SK-N-SH (cell line): ENCODE measurements at regions not wholly inside any gene's neighbourhood (a gene's known extent, or its start where the extent isn't known, plus 50 kb on each side); places are given as distances from the start of the nearest gene placed in this dataset.

Experiments used
- CHD2 ChIP-seq: fragments of 150-350 bp; IDR thresholded peaks from 2 replicates; pipeline ENCODE4 v1.6.1; 2018; ENCODE audit warnings: low read length; ENCODE audit not compliant: partially characterized antibody
- EP300 ChIP-seq, 2 experiments: IDR thresholded peaks; 2 replicates each; pipeline versions ENCODE4 v1.4.0 to v1.6.1; 2012; ENCODE audit warnings: borderline replicate concordance in 1 of 2, low read depth in 1 of 2, low read length in 1 of 2
- MEF2A ChIP-seq: IDR thresholded peaks from 2 replicates; pipeline ENCODE4 v1.4.0; 2012; ENCODE audit warnings: low read depth, borderline replicate concordance
- POLR2AphosphoS5 ChIP-seq: IDR thresholded peaks from 2 replicates; pipeline ENCODE4 v1.6.1; 2012; ENCODE audit warnings: low read depth, low read length
- RAD21 ChIP-seq: IDR thresholded peaks from 2 replicates; pipeline ENCODE4 v1.6.1; 2012; ENCODE audit warnings: mild to moderate bottlenecking, low read length
- TCF12 ChIP-seq: IDR thresholded peaks from 2 replicates; pipeline ENCODE4 v1.4.0; 2012
- TF ChIP-seq, protein P1 (sequence below): IDR thresholded peaks from 2 replicates; pipeline ENCODE4 v1.4.0; 2012; ENCODE audit warnings: low read depth
- TF ChIP-seq, protein P2 (sequence below): fragments of 200-600 bp; sonication (generic); IDR thresholded peaks from 2 replicates; pipeline ENCODE4 v1.6.1; 2017; ENCODE audit warnings: antibody characterized with exemption, mild to moderate bottlenecking, moderate library complexity
- TF ChIP-seq, protein P3 (sequence below): IDR thresholded peaks from 2 replicates; pipeline ENCODE4 v1.6.1; 2012; ENCODE audit warnings: mild to moderate bottlenecking, low read depth, low read length, moderate library complexity

DNA sequence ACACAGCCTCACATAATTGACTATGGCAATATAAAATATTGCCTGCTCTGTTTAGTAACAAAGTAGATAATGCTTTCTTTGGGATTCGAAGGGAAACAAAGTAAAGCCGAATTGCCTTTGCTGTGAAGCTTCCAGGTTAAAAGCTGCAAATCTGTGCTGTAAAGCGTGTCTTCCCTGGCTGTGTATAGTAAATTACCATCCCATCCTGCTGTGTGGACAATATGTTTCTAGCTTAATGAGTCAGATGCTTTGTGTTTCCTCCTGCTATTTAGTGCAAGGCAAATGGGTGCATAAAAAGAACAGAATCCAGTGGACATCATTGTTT lies 265.1 kb downstream of the SOCS6 start:
- TF ChIP-seq RAD21 (no peak), TCF12 (no peak), MEF2A (no peak), POLR2AphosphoS5 (no peak), CHD2 (no peak), EP300 (IDR thresholded peaks at IDR 0.05; ENCODE audit: borderline replicate concordance in 1 of 2, low read depth in 1 of 2, low read length in 1 of 2) (no peak; a peak in 1 of 4 replicates)
- TF ChIP-seq, protein P1, sequence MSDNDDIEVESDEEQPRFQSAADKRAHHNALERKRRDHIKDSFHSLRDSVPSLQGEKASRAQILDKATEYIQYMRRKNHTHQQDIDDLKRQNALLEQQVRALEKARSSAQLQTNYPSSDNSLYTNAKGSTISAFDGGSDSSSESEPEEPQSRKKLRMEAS: no peak
- TF ChIP-seq, protein P2, sequence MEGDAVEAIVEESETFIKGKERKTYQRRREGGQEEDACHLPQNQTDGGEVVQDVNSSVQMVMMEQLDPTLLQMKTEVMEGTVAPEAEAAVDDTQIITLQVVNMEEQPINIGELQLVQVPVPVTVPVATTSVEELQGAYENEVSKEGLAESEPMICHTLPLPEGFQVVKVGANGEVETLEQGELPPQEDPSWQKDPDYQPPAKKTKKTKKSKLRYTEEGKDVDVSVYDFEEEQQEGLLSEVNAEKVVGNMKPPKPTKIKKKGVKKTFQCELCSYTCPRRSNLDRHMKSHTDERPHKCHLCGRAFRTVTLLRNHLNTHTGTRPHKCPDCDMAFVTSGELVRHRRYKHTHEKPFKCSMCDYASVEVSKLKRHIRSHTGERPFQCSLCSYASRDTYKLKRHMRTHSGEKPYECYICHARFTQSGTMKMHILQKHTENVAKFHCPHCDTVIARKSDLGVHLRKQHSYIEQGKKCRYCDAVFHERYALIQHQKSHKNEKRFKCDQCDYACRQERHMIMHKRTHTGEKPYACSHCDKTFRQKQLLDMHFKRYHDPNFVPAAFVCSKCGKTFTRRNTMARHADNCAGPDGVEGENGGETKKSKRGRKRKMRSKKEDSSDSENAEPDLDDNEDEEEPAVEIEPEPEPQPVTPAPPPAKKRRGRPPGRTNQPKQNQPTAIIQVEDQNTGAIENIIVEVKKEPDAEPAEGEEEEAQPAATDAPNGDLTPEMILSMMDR: no peak
- TF ChIP-seq, protein P3, sequence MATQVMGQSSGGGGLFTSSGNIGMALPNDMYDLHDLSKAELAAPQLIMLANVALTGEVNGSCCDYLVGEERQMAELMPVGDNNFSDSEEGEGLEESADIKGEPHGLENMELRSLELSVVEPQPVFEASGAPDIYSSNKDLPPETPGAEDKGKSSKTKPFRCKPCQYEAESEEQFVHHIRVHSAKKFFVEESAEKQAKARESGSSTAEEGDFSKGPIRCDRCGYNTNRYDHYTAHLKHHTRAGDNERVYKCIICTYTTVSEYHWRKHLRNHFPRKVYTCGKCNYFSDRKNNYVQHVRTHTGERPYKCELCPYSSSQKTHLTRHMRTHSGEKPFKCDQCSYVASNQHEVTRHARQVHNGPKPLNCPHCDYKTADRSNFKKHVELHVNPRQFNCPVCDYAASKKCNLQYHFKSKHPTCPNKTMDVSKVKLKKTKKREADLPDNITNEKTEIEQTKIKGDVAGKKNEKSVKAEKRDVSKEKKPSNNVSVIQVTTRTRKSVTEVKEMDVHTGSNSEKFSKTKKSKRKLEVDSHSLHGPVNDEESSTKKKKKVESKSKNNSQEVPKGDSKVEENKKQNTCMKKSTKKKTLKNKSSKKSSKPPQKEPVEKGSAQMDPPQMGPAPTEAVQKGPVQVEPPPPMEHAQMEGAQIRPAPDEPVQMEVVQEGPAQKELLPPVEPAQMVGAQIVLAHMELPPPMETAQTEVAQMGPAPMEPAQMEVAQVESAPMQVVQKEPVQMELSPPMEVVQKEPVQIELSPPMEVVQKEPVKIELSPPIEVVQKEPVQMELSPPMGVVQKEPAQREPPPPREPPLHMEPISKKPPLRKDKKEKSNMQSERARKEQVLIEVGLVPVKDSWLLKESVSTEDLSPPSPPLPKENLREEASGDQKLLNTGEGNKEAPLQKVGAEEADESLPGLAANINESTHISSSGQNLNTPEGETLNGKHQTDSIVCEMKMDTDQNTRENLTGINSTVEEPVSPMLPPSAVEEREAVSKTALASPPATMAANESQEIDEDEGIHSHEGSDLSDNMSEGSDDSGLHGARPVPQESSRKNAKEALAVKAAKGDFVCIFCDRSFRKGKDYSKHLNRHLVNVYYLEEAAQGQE: no peak
